Nephron (organoid): ENCODE measurements at regions not wholly inside any gene's neighbourhood (a gene's known extent, or its start where the extent isn't known, plus 50 kb on each side); places are given as distances from the start of the nearest gene placed in this dataset.

Experiments used
- H3K27ac Mint-ChIP-seq, 3 experiments: 2 replicates each; pipeline ENCODE4 v1.8.0; 2020; ENCODE audit warnings: mixed read lengths in 3 of 3, mild to moderate bottlenecking in 2 of 3, moderate library complexity in 1 of 3
- H3K27me3 Mint-ChIP-seq: 2 replicates; pipeline ENCODE4 v1.8.0; 2021; ENCODE audit warnings: low read depth, mild to moderate bottlenecking, moderate library complexity, mixed read lengths
- H3K36me3 Mint-ChIP-seq: 2 replicates; pipeline ENCODE4 v1.8.0; 2020; ENCODE audit warnings: low read depth, mixed read lengths
- H3K4me1 Mint-ChIP-seq: 2 replicates; pipeline ENCODE4 v1.8.0; 2020; ENCODE audit warnings: mixed read lengths
- H3K4me3 Mint-ChIP-seq, 3 experiments: 2 replicates each; pipeline ENCODE4 v1.8.0; 2020; ENCODE audit warnings: mild to moderate bottlenecking in 3 of 3, mixed read lengths in 3 of 3, moderate library complexity in 2 of 3
- H3K9me3 Mint-ChIP-seq: 2 replicates; pipeline ENCODE4 v1.8.0; 2020; ENCODE audit warnings: mixed read lengths
- TF ChIP-seq, protein P1 (sequence below), 3 experiments: fragments of 200-600 bp; sonication (generic); IDR thresholded peaks; one replicate each; pipeline ENCODE4 v1.5.0; 2021; ENCODE audit warnings: antibody characterized with exemption in 3 of 3; ENCODE audit not compliant: unreplicated experiment in 3 of 3

DNA sequence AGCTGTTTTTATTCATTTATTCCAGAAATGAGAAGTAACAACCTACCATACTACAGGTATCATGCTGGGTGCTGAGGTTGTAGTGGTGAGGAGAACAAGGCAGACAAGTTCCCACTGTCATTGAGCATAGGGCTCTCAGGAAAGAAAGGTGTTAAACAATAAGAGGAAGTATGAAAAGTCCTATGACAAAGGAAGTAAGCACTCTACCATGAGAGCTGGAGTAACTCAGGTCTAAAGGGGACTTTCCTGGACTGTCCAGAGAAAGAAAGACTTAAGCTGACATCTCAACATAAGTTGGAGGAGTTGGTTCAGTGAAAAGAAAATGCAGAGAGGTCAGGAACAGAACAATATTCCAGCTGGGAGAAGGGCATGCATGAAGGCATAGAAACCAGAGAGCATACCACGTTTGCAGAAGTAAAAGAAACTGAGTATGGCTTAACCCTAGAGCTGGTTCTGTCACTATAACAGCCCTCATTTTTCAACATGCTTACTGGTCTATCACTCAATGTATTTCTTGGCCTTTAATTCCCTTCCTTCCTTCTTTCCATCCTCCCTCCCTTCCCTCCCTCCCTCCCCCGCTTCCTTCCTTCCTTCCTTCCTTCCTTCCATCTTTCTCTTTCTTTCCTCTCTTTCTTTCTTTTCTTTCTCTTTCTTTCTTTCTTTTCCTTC is 137.8 kb upstream of the BDNF start:
- H3K9me3 Mint-ChIP-seq: peaks cover 3% of the 10 kb centered on the region
- TF ChIP-seq, protein P1, sequence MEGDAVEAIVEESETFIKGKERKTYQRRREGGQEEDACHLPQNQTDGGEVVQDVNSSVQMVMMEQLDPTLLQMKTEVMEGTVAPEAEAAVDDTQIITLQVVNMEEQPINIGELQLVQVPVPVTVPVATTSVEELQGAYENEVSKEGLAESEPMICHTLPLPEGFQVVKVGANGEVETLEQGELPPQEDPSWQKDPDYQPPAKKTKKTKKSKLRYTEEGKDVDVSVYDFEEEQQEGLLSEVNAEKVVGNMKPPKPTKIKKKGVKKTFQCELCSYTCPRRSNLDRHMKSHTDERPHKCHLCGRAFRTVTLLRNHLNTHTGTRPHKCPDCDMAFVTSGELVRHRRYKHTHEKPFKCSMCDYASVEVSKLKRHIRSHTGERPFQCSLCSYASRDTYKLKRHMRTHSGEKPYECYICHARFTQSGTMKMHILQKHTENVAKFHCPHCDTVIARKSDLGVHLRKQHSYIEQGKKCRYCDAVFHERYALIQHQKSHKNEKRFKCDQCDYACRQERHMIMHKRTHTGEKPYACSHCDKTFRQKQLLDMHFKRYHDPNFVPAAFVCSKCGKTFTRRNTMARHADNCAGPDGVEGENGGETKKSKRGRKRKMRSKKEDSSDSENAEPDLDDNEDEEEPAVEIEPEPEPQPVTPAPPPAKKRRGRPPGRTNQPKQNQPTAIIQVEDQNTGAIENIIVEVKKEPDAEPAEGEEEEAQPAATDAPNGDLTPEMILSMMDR (IDR thresholded peaks at IDR 0.05; ENCODE audit: unreplicated experiment in 3 of 3): no peak

DNA sequence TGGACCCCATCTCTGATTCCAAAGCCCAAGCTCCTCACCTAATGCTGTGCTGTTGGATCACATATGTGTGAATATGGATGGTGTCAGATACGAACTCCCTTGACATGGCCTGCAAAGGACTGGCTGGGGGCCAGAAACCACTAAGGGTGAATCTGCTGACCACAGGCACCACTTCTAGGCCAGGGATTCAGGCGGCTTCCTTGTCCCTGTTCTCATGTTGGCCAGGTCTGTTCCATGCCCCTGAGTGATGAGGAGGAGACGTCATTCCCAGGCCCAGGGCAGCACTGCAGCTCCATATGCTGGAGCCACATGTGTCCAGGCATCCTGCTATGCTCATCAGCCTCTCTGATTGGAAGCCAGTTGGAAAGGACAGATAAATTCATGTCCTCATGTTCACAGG is 130.0 kb upstream of the BDNF start:
- Mint-ChIP-seq H3K4me1 (no peaks in the 10 kb centered on the region), H3K9me3 (peaks cover 8% of the 10 kb centered on the region), H3K4me3 (no peak overlapping the region), H3K27ac (no peak overlapping the region), H3K27me3 (peaks cover 3% of the 10 kb centered on the region), H3K36me3 (no peaks in the 10 kb centered on the region)
- TF ChIP-seq, protein P1 (IDR thresholded peaks at IDR 0.05; ENCODE audit: unreplicated experiment in 3 of 3): no peak

More for the DNA sequence above, 137.8 kb upstream of the BDNF start:
- Mint-ChIP-seq H3K27me3 (no peaks in the 10 kb centered on the region), H3K4me1 (no peaks in the 10 kb centered on the region), H3K27ac (no peak overlapping the region), H3K4me3 (no peak overlapping the region), H3K36me3 (no peaks in the 10 kb centered on the region)

DNA sequence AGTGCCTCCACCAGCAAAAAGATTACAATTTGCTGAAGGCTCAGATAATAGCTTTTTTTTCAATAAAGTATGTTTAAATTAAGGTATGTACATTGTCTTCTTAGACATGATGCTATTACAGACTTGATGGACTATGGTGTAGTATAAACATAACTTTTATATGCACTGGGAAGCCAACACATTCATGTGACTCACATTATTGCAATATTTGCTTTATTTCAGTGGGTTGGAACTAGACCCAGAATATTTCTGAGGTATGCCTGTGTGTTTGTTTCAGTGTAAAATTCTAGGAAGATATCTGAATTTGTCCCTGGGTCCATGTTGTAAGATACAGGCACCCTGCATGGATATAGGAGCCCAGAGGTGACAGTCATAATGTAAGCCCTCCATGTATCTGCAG is 120.0 kb upstream of the BDNF start:
- Mint-ChIP-seq H3K4me3 (no peak overlapping the region), H3K9me3 (no peaks in the 10 kb centered on the region), H3K27ac (no peak overlapping the region), H3K27me3 (no peaks in the 10 kb centered on the region), H3K36me3 (no peaks in the 10 kb centered on the region), H3K4me1 (no peaks in the 10 kb centered on the region)
- TF ChIP-seq, protein P1 (IDR thresholded peaks at IDR 0.05; ENCODE audit: unreplicated experiment in 3 of 3): no peak

DNA sequence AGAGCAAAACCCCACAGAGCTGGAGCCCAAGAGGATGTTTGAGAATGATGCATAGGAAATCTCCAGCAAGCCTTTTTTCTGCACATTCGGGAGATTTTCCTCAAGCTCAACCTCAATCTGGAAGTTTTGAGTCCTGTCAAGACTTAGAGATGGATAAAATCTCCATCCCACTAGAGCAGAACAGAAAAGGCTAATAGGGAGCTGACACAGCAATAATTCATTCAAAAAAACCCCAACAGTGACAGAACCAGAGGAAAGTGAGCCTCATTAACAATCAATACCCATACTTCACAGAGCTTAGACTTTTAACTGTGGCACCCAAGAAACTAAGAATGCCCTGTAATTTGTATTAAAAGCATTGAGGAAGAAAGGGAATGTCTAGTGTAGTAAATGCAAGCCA is 115.9 kb upstream of the BDNF start:
- no peaks in the 10 kb centered on the region for H3K36me3 Mint-ChIP-seq
- no peaks in the 10 kb centered on the region for H3K4me1 Mint-ChIP-seq
- H3K27ac Mint-ChIP-seq: no peak overlapping the region
- H3K4me3 Mint-ChIP-seq: no peak overlapping the region
- TF ChIP-seq, protein P1 (IDR thresholded peaks at IDR 0.05; ENCODE audit: unreplicated experiment in 3 of 3): no peak
- no peaks in the 10 kb centered on the region for H3K27me3 Mint-ChIP-seq
- H3K9me3 Mint-ChIP-seq: no peaks in the 10 kb centered on the region

DNA sequence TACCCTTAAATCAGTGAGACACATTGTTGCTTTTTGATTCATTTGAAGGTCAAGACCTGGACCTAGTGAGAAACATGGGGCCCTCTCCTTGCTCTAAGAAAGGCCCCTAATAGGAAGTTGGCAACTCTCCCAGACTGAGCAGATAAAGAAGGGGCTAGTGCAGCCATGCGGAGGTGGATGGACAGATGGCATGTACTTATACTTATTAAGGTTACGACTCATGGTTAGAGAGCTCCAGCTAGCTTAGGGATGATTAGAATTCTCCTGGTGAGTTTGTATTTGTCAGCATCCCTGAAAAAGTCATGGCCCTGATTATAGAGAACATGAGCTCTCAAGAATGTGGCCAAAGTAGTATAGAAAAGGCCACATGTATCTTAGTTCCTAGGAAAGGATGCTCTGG is 112.1 kb upstream of the BDNF start:
- Mint-ChIP-seq H3K4me3 (no peak overlapping the region), H3K9me3 (no peaks in the 10 kb centered on the region), H3K36me3 (no peaks in the 10 kb centered on the region), H3K27me3 (no peaks in the 10 kb centered on the region), H3K4me1 (no peaks in the 10 kb centered on the region), H3K27ac (no peak overlapping the region)
- TF ChIP-seq, protein P1 (IDR thresholded peaks at IDR 0.05; ENCODE audit: unreplicated experiment in 3 of 3): no peak

DNA sequence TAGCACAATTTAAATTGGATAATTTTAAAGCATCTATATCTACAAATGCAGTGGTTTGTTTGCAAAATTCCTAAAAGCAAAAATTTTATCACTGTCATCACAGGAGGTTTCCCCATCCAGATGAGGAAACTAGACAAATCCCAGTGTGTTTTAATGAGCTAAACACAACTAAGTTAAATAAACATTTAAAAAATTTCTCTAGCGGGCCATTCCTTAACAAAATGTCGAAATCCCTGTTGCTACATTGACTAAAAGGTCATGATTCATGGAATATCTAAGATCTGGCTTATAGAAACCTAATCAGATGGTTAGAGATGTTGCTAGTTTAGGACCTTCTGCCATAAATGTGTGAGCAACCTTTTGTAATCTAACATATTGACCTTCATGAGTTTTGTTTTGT is 107.3 kb upstream of the BDNF start:
- no peaks in the 10 kb centered on the region for H3K27me3 Mint-ChIP-seq
- TF ChIP-seq, protein P1 (IDR thresholded peaks at IDR 0.05; ENCODE audit: unreplicated experiment in 3 of 3): no peak
- no peaks in the 10 kb centered on the region for H3K4me1 Mint-ChIP-seq

More for the DNA sequence above, 107.3 kb upstream of the BDNF start:
- no peak overlapping the region for H3K4me3 Mint-ChIP-seq
- H3K36me3 Mint-ChIP-seq: no peaks in the 10 kb centered on the region
- H3K27ac Mint-ChIP-seq: no peak overlapping the region
- H3K9me3 Mint-ChIP-seq: peaks cover 7% of the 10 kb centered on the region
